NCI-H2171 treated with DMSO at 0.1 percent for 48 hours (cell line): ENCODE measurements at regions not wholly inside any gene's neighbourhood (a gene's known extent, or its start where the extent isn't known, plus 50 kb on each side); places are given as distances from the start of the nearest gene placed in this dataset.
A peak's percentile ranks its signal among the peaks of the same experiment; 100 is the strongest.

Source experiments
- DNase-seq: peaks from one replicate; lab custom pipeline; 2025; lab: John Stamatoyannopoulos, UW

- no peak for DNase-seq
Measured at GRCh38 chr13:68145852-68146251, 915.7 kb upstream of the PCDH9 start.

DNA sequence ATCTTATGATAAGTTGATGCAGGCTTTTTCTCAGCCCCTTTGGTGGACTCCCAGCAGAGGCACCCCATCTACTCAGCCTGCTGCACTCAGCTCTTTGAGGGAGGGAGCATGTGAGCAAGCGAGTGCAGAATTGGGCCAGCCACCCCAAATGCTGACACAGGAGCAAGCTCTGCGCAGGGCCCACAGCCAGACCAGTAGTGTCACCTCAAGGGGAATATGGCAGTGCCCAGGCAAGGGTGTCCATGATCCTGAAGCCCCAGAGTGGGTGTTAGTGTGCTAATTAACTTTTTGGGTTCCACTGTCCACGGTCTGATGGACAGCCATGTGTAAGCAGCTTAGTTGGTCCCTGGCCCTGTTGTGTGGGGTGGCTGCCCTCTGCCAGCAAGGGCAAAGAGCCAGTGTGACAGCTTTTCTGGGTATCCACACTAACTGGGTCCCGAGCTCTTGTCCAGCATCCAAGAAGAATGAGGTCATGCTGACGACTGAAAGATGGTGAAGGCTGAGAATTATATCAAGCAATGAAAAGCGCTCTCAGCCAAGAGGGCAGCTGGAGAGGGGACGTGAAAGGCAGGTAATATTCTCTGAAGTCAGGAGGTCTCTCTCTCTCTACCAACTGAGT is 898.3 kb upstream of the PCDH9 start:
- DNase-seq = no peak

GRCh38 chr13:68125087-68125480 is 894.9 kb upstream of the PCDH9 start:
- DNase-seq = no peak

DNA sequence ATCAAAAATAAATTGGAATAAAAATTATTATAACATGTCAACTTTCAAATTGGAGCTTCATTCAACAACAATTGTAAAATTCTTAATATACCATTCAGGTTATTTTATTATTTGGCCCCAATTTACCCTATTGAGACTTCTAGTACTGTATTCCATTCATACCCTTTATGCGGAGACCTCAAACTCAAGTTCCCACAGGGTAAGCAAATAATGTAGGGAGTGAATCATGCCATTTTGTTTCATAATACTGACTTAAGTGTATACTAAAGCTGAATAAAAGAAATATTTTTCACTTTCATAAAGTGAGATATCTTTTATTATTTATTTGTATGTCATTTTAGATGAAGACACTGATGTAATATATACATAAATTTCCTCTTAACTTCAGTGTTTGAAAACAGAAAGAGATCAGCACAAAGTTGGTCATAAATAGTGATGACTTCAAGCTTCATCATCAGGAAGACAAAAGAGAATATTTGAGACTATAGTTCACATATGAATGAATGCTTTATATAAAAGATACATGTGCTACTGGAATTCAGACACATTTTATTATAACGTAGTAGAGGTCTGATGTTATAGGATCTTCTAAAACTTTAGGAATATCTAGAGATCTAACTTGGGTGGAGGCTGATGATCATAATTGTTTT is 894.4 kb upstream of the PCDH9 start:
- no peak for DNase-seq

GRCh38 chr13:68110178-68110768 is 880.1 kb upstream of the PCDH9 start:
- DNase-seq = no peak

DNA sequence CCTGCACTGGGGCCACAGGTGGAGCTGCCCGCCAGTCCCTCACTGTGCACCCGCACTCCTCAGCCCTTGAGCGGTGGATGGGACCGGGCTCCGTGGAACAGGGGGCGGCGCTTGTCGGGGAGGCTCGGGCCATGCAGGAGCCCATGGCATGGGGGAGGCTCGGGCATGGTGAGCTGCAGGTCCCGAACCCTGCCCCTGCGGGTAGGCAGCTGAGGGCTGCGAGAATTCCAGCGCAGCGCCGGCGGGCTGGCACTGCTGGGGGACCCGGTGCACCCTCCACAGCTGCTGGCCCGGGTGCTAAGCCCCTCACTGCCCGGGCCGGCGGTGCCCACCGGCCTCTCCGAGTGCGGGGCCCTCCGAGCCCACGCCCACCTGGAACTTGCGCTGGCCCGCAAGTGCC is 877.5 kb upstream of the PCDH9 start:
- DNase-seq = no peak

DNA sequence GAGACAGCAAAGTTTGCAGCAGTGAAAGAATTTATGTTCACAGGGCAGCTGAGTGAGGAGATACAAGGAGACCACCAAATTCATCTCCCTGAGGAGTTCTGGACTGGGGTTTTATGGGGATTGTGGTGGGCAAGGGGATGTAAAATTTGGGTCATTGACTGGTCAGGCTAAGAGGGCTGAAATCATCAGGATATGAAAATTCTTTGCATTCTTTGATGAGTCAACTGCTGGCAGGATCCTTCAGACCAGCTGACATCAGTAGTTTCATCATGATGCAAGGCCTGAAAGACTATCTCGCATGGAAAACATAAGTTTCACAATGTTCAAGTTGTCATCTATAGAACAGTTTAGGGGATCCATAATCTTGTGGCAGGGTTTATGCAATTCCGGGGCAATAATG is 869.5 kb upstream of the PCDH9 start:
- DNase-seq = no peak

DNA sequence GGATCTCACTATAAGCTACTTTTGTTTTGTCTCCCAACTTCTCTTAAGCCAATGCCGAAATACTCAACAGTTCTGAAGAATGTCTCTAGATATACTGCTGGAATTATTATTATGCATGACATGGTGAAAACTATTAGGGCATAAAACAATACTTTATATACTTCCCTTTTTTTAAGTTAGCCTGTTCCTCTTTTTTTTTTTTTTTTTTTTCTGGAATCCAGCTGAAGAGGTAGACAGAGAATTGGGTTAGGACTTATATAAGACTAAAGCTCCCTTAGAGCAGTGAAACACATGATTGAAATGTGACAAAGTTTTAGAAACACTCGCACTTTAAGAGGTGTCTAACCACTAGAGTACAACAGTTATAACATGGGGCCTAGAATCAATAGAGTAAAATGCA is 850.9 kb upstream of the PCDH9 start:
- DNase-seq = no peak

DNA sequence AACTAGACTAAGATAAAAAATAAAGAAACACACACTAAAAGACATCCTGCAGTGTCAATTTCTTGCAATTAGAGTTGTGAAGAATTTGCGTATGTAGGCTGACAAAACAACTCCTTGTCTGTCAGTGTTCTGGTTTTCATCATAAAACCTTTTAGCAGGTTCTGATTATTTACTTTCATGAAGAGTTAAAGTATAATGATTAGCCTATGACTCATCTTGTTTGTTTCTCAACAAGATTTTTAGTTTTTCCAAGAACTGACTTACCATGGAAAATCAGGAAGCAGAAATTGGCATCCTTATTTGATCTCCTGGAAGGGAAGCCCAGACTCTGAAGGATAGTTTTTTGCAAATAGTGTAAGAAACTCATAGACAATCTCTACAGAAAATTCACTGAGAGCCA is 848.7 kb upstream of the PCDH9 start:
- DNase-seq = no peak

- DNase-seq = no peak
Measured at GRCh38 chr13:68078469-68078868, 848.3 kb upstream of the PCDH9 start.

DNA sequence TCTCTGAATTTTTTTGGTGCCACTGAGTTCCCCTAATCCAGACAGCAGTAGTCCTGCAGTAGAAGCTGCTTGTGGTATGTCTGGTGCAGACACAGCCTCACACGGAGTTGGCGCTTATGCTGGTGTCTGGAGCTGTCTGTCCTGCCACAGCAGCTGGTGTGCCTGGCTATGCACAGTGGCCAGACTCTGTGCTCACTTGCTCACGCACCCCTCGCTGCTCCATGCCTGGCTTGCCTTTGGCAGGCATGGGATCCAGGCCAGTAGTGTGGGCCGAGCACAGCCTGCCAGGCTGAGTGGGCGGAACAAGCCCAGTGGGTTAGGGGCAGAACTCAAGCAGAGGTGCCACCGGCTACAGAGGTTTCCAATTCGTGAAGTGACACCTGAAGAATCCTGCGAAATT is 845.9 kb upstream of the PCDH9 start:
- DNase-seq = no peak

- DNase-seq = no peak
Measured at GRCh38 chr13:68066879-68067513, 836.9 kb upstream of the PCDH9 start.

- DNase-seq = no peak
Measured at GRCh38 chr13:68064001-68064770, 834.0 kb upstream of the PCDH9 start.

GRCh38 chr13:68063181-68063580 is 833.0 kb upstream of the PCDH9 start:
- no peak for DNase-seq

GRCh38 chr13:68057836-68058235 is 827.7 kb upstream of the PCDH9 start:
- no peak for DNase-seq

DNA sequence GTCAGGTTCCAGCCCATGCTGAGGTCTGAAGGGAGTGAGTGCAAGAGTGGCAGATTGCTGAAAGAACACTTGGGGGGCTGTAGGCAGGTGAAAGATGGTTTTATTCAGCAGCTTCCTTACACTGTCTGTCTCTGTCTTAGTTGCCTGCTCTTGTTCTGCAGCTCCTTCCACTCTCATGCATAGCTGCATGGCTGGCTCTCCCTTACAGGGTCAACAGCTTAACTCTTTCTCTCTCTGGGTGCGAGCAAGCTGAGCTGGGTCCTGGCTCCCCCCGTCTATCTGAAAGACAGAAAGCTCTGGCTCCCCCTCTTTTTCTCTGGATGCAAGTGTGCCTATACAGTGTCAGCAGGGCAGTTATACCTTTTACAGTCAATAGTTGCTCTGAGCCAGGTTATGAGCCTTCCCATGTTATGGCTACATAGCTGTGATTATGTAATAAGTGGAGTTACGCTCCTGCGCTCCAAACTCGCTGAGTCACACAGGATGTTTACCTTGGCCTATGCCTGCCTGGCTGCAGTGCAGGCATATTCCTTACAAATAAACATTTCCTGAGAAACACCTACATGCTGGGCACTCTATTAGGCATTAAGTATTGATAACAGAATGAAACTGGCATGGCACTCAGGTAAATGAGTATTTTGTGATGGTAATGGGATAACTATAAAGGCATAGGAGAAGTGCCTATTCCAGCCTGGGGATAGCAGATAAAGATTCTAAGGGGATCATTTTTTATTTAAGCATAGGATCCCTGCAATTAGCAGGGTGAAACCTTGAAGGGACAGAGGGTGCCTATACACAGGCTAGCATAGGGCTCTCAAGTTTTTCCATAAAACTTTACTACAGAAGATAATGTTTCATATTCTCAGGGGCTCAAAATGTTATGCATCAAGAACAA is 826.9 kb upstream of the PCDH9 start:
- no peak for DNase-seq

- no peak for DNase-seq
Measured at GRCh38 chr13:68051910-68052309, 821.8 kb upstream of the PCDH9 start.

DNA sequence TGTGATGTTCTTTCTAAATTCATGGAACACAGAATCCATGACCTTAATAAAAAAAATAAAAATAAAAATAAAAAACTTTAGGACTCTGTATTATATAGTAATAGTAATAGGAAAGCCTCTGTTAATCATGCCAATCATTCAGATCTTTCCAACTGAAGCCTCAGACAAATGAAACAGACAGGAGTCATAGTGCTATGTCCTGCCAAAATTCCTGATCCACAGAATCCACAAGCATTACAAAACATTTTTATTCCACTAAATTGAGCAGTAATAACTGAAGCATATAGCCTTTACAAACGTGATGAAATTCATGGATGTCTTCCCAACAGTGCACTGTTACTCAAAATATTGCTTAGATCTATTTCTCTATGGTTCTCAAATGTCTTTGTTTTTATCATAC is 820.6 kb upstream of the PCDH9 start:
- no peak for DNase-seq

- no peak for DNase-seq
Measured at GRCh38 chr13:68048802-68049359, 818.7 kb upstream of the PCDH9 start.

DNA sequence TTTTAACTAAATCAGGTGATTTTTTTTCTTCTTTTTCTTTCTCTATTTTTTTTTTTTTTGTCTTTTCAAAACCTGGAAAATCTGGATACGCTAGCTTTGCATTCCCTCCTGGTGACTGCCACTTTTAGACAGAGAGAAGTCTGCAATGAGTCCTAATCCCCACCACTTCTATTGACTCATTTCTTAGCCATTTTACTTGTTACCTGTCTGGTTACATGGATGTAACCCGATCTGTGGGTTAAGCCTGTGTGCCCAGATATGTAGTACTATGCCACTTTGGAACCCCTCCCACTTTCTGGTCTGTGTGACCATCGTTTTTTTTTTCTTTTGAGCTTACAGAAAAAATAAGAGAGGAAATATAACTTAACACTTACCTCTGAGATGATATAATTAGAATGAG is 817.8 kb upstream of the PCDH9 start:
- DNase-seq = peak; percentile 9

- DNase-seq = no peak
Measured at GRCh38 chr13:68046903-68047302, 816.8 kb upstream of the PCDH9 start.
